PC-9 (cell line): ENCODE measurements at regions not wholly inside any gene's neighbourhood (a gene's known extent, or its start where the extent isn't known, plus 50 kb on each side); places are given as distances from the start of the nearest gene placed in this dataset.

Source experiments
- BruUV-seq: library from RNA; stranded (reverse); fragments of 400-500 nt; replicated peaks from 2 replicates; lab custom pipeline; 2021; lab: Mats Ljungman, UMichigan
- CTCF ChIA-PET: fragments of 300-600 bp; sonication (Branson Sonifier 250); formaldehyde crosslinking; loops from one replicate; lab custom pipeline; 2022; ENCODE audit warnings: antibody characterized with exemption; lab: Charles Lee
- POLR2A ChIA-PET: fragments of 300-600 bp; sonication (Branson Sonifier 250); formaldehyde crosslinking; loops from one replicate; lab custom pipeline; 2022; ENCODE audit warnings: antibody characterized with exemption; ENCODE audit not compliant: unreplicated experiment; lab: Charles Lee
- DNase-seq, 2 experiments: peaks; one replicate each; pipeline versions ENCODE4 v3.0.0 to v3.0.0-alpha.2; 2015 to 2022; ENCODE audit warnings: mixed read lengths in 1 of 2
- H2AFZ ChIP-seq: fragments of 200-600 bp; sonication (generic); 2 replicates; pipeline ENCODE4 v1.8.1; 2017; ENCODE audit warnings: antibody characterized with exemption
- H3F3A ChIP-seq: fragments of 200-600 bp; sonication (generic); 2 replicates; pipeline ENCODE4 v1.8.1; 2017; ENCODE audit warnings: antibody characterized with exemption, mild to moderate bottlenecking, low read depth; ENCODE audit not compliant: insufficient read depth
- H3K27ac ChIP-seq: fragments of 200-600 bp; sonication (generic); 2 replicates; pipeline ENCODE4 v1.6.1; 2016; ENCODE audit warnings: mixed run types
- H3K27me3 ChIP-seq: fragments of 200-600 bp; sonication (generic); 2 replicates; pipeline ENCODE4 v1.6.1; 2016; ENCODE audit warnings: low read depth, mixed run types; ENCODE audit not compliant: insufficient read depth
- H3K36me3 ChIP-seq: fragments of 200-600 bp; sonication (generic); 2 replicates; pipeline ENCODE4 v1.6.1; 2016; ENCODE audit warnings: low read depth, mixed run types
- H3K4me1 ChIP-seq: fragments of 200-600 bp; sonication (generic); replicated peaks from 2 replicates; pipeline ENCODE4 v1.6.1; 2016; ENCODE audit warnings: mixed run types; ENCODE audit not compliant: insufficient read depth
- H3K4me2 ChIP-seq: fragments of 200-600 bp; sonication (generic); 2 replicates; pipeline ENCODE4 v1.6.1; 2017; ENCODE audit warnings: mixed run types
- H3K4me3 ChIP-seq: fragments of 200-600 bp; sonication (generic); 2 replicates; pipeline ENCODE4 v1.6.1; 2016; ENCODE audit warnings: mixed run types
- H3K79me2 ChIP-seq: fragments of 200-600 bp; sonication (generic); 2 replicates; pipeline ENCODE4 v1.6.1; 2017; ENCODE audit warnings: low read depth, mixed run types
- H3K9me2 ChIP-seq: fragments of 200-600 bp; sonication (generic); 2 replicates; pipeline ENCODE4 v1.8.1; 2017; ENCODE audit warnings: mild to moderate bottlenecking; ENCODE audit not compliant: insufficient read depth
- H3K9me3 ChIP-seq: fragments of 200-600 bp; sonication (generic); 2 replicates; pipeline ENCODE4 v1.8.1; 2016; ENCODE audit warnings: low read depth; ENCODE audit not compliant: insufficient read depth
- H4K20me1 ChIP-seq: fragments of 200-600 bp; sonication (generic); 2 replicates; pipeline ENCODE4 v1.8.1; 2017; ENCODE audit not compliant: insufficient read depth
- EZH2 ChIP-seq: fragments of 200-600 bp; sonication (generic); IDR thresholded peaks from 2 replicates; pipeline ENCODE4 v1.8.0; 2017; ENCODE audit warnings: antibody characterized with exemption, low read depth
- intact Hi-C: fragments of 100-400 bp; cut with micrococcal nuclease; formaldehyde crosslinking; loops from one replicate; pipeline ENCODE4 v1.10.0; 2022; ENCODE audit not compliant: unreplicated experiment
- TF ChIP-seq, protein P1 (sequence below): fragments of 200-600 bp; sonication (generic); conservative IDR thresholded peaks from 2 replicates; pipeline ENCODE4 v1.6.1; 2017; ENCODE audit warnings: mixed run types, antibody characterized with exemption, mild to moderate bottlenecking, moderate library complexity

DNA sequence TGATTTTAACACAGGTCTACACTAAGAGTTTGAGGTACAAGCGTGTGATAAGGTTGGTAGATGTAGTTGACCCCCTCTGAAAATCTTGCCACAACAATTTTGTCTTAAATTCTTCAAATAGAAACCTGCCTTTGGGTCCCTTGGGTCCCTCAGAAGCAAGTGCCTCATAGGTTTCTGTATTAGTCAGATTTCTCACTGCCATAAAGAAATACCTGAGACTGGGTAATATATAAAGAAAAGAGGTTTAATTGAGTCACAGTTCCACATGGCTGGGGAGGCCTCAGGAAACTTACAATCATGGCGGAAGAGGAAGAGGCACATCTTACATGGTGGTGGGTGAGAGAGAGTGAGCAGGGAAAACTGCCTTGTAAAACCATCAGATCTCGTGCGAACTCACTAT is 301.2 kb downstream of the MAP2K6 start:
- intact Hi-C loops = no loop called here
- Histone ChIP-seq H2AFZ (no peak overlapping the region), H3K9me3 (no peaks in the 10 kb centered on the region), H3K27me3 (no peaks in the 10 kb centered on the region), H4K20me1 (no peaks in the 10 kb centered on the region), H3F3A (peaks cover 4% of the 10 kb centered on the region), H3K27ac (no peak overlapping the region), H3K4me3 (no peak overlapping the region), H3K4me2 (no peak overlapping the region), H3K4me1 (peaks cover 7% of the 10 kb centered on the region), H3K79me2 (no peaks in the 10 kb centered on the region), H3K9me2 (no peaks in the 10 kb centered on the region), H3K36me3 (no peaks in the 10 kb centered on the region)
- DNase-seq = no peak
- TF ChIP-seq, protein P1, sequence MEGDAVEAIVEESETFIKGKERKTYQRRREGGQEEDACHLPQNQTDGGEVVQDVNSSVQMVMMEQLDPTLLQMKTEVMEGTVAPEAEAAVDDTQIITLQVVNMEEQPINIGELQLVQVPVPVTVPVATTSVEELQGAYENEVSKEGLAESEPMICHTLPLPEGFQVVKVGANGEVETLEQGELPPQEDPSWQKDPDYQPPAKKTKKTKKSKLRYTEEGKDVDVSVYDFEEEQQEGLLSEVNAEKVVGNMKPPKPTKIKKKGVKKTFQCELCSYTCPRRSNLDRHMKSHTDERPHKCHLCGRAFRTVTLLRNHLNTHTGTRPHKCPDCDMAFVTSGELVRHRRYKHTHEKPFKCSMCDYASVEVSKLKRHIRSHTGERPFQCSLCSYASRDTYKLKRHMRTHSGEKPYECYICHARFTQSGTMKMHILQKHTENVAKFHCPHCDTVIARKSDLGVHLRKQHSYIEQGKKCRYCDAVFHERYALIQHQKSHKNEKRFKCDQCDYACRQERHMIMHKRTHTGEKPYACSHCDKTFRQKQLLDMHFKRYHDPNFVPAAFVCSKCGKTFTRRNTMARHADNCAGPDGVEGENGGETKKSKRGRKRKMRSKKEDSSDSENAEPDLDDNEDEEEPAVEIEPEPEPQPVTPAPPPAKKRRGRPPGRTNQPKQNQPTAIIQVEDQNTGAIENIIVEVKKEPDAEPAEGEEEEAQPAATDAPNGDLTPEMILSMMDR = no peak
- TF ChIP-seq EZH2 = no peak
- CTCF ChIA-PET = no interaction called here
- POLR2A ChIA-PET = no interaction called here
- no TSS peak for BruUV-seq

DNA sequence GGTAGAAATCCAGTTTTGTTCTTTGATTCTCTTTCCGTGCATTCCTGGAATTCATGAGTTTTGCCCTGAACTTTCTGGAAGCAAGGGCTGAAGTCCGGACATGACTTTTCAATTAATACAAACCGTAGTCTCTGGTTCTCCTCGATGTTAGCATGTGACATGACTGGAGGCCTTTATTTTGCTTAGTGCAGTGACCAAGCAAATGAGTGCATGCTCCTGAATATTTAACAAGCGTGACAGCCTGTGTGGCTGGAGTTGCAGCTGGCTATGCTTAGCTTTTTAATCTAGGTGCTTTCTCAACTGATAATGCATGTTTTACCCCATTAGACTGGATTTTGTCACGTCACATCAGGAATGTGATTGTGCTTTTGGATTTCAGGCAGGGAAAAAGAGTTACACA is 302.1 kb downstream of the MAP2K6 start:
- no peak for DNase-seq
- Histone ChIP-seq H3K27me3 (no peaks in the 10 kb centered on the region), H3K27ac (no peak overlapping the region), H3F3A (peaks cover 4% of the 10 kb centered on the region), H3K9me3 (no peaks in the 10 kb centered on the region), H3K4me1 (peaks cover 6% of the 10 kb centered on the region), H3K4me2 (no peak overlapping the region), H3K4me3 (no peak overlapping the region), H3K9me2 (no peaks in the 10 kb centered on the region), H3K79me2 (no peaks in the 10 kb centered on the region), H3K36me3 (no peaks in the 10 kb centered on the region), H2AFZ (no peak overlapping the region), H4K20me1 (no peaks in the 10 kb centered on the region)
- CTCF ChIA-PET = no interaction called here
- POLR2A ChIA-PET = no interaction called here
- TF ChIP-seq EZH2 = no peak
- TF ChIP-seq, protein P1 = no peak
- no TSS peak for BruUV-seq
- intact Hi-C loops = no loop called here

DNA sequence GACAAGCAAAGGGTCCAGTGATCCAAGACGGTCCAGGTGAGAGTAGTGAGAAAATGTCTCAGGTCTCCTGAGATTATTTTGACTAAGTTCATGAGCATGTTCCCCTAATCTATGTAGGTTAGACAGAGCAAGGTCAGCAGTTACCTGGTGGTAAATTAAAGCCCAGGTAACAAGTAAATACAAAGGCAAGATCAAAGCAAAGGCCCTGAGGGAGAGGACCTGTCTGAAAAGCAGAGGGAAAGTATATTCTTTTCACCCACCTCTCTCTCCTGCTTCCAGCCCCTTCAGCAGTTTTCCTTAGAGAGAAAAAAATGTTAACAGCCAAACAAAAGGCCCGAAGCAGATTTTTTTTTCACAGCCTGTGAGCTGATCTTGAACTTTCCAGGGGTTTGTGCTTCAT is 302.7 kb downstream of the MAP2K6 start:
- intact Hi-C loops = no loop called here
- TF ChIP-seq, protein P1 = no peak
- TF ChIP-seq EZH2 = no peak
- Histone ChIP-seq H3F3A (peaks cover 4% of the 10 kb centered on the region), H3K27me3 (no peaks in the 10 kb centered on the region), H3K9me3 (no peaks in the 10 kb centered on the region), H3K27ac (no peak overlapping the region), H3K36me3 (no peaks in the 10 kb centered on the region), H4K20me1 (no peaks in the 10 kb centered on the region), H3K9me2 (no peaks in the 10 kb centered on the region), H2AFZ (no peak overlapping the region), H3K4me3 (no peak overlapping the region), H3K4me2 (no peak overlapping the region), H3K4me1 (peaks cover 4% of the 10 kb centered on the region), H3K79me2 (no peaks in the 10 kb centered on the region)
- ChIA-PET POLR2A (no interaction called here), CTCF (no interaction called here)
- BruUV-seq = no TSS peak
- no peak for DNase-seq
